NCI-H1105 (cell line): ENCODE measurements at regions not wholly inside any gene's neighbourhood (a gene's known extent, or its start where the extent isn't known, plus 50 kb on each side); places are given as distances from the start of the nearest gene placed in this dataset.

Experiments
- DNase-seq: peaks from one replicate; lab custom pipeline; 2025; lab: John Stamatoyannopoulos, UW

- DNase-seq, result no peak
Observed at GRCh38 chr2:78023356-78023755, 501.2 kb upstream of the LRRTM4 start.

GRCh38 chr2:78024996-78025395 lies 502.8 kb upstream of the LRRTM4 start:
- no peak for DNase-seq

GRCh38 chr2:78029392-78029995 lies 507.3 kb upstream of the LRRTM4 start:
- DNase-seq, result no peak

- DNase-seq, result no peak
Observed at GRCh38 chr2:78034706-78035105, 512.5 kb upstream of the LRRTM4 start.

- no peak for DNase-seq
Observed at GRCh38 chr2:78035804-78036203, 513.6 kb upstream of the LRRTM4 start.

GRCh38 chr2:78051480-78051879 lies 529.3 kb upstream of the LRRTM4 start:
- no peak for DNase-seq

GRCh38 chr2:78056976-78057375 lies 534.8 kb upstream of the LRRTM4 start:
- no peak for DNase-seq

GRCh38 chr2:78061301-78061700 lies 539.1 kb upstream of the LRRTM4 start:
- no peak for DNase-seq

- DNase-seq, result no peak
Observed at GRCh38 chr2:78061732-78062131, 539.6 kb upstream of the LRRTM4 start.

- no peak for DNase-seq
Observed at GRCh38 chr2:78063246-78064020, 541.3 kb upstream of the LRRTM4 start.

GRCh38 chr2:78065366-78065765 lies 543.2 kb upstream of the LRRTM4 start:
- DNase-seq, result no peak

- DNase-seq, result peak; percentile 80
Observed at GRCh38 chr2:78068808-78069207, 546.6 kb upstream of the LRRTM4 start.

- no peak for DNase-seq
Observed at GRCh38 chr2:78070693-78071092, 548.5 kb upstream of the LRRTM4 start.

GRCh38 chr2:78077633-78078032 lies 555.5 kb upstream of the LRRTM4 start:
- no peak for DNase-seq

- DNase-seq, result no peak
Observed at GRCh38 chr2:78082555-78082954, 560.4 kb upstream of the LRRTM4 start.

GRCh38 chr2:78093436-78093835 lies 571.3 kb upstream of the LRRTM4 start:
- no peak for DNase-seq

GRCh38 chr2:78109272-78109671 lies 587.1 kb upstream of the LRRTM4 start:
- DNase-seq, result no peak

GRCh38 chr2:78115291-78115690 lies 593.1 kb upstream of the LRRTM4 start:
- DNase-seq, result no peak

GRCh38 chr2:78118037-78118436 lies 595.9 kb upstream of the LRRTM4 start:
- DNase-seq, result no peak

- no peak for DNase-seq
Observed at GRCh38 chr2:78120275-78120674, 598.1 kb upstream of the LRRTM4 start.

GRCh38 chr2:78125042-78125441 lies 602.9 kb upstream of the LRRTM4 start:
- DNase-seq, result no peak

- no peak for DNase-seq
Observed at GRCh38 chr2:78127424-78127823, 605.2 kb upstream of the LRRTM4 start.

- no peak for DNase-seq
Observed at GRCh38 chr2:78132391-78133370, 610.5 kb upstream of the LRRTM4 start.
